Natural killer cell treated with Interleukin-12 subunit alpha and Interleukin-12 subunit beta and Interleukin-15 and Interleukin-18, amount 100 ng/mL, for 72 hours (primary cell): ENCODE measurements at regions not wholly inside any gene's neighbourhood (a gene's known extent, or its start where the extent isn't known, plus 50 kb on each side); places are given as distances from the start of the nearest gene placed in this dataset.

ENCODE experiments used
- ATAC-seq, 2 donors: fragments of 150-1000 bp; cut with Tn5 transposase in 1 of 2; sonication (Bioruptor Pico), chemical (Tn5 transposase) in 1 of 2; 2 replicates each; pipeline ENCODE4 v1.10.0; 2021
- DNase-seq: peaks from one replicate; pipeline ENCODE4 v3.0.0; 2022; ENCODE audit warnings: low spot score
- H3K27ac Mint-ChIP-seq, 2 donors: 1 replicate in 1 of 2; 2 replicates in 1 of 2; pipeline ENCODE4 v1.8.0; 2022; ENCODE audit warnings: mixed read lengths in 2 of 2, mild to moderate bottlenecking in 1 of 2, moderate library complexity in 1 of 2
- H3K27me3 Mint-ChIP-seq, 2 donors: 1 replicate in 1 of 2; 2 replicates in 1 of 2; pipeline ENCODE4 v1.8.0; 2022; ENCODE audit warnings: mixed read lengths in 2 of 2
- H3K36me3 Mint-ChIP-seq: one replicate; pipeline ENCODE4 v1.8.0; 2022; ENCODE audit warnings: mixed read lengths
- H3K4me1 Mint-ChIP-seq, 2 donors: 1 replicate in 1 of 2; 2 replicates in 1 of 2; pipeline ENCODE4 v1.8.0; 2022; ENCODE audit warnings: low read depth in 2 of 2, mixed read lengths in 2 of 2, mild to moderate bottlenecking in 1 of 2
- H3K4me3 Mint-ChIP-seq: one replicate; pipeline ENCODE4 v1.8.0; 2022; ENCODE audit warnings: mixed read lengths
- H3K9me3 Mint-ChIP-seq: 2 replicates; pipeline ENCODE4 v1.8.0; 2022; ENCODE audit warnings: mixed read lengths

DNA sequence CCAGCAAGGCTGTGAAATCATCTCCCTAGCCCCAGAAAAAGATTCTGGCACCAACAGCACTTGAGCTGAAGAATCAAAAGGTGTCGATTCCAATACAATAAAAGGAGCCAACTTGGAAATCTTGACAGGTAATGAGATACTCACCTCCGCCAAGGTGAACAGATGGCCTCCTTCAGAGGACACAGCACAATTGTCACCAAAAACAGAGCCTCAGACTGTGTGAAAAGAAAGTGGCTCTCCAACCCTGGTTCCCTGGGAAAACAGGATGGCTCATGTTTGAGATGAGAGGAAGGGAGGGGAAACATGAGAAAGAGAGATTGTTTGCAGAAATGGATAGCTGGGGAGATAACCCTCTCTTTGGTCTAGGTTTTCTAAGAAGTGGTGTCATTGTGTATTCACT lies 168.9 kb downstream of the HS3ST1 start:
- ATAC-seq (no peak), DNase-seq (no peak)
- H3K27me3 Mint-ChIP-seq = no peaks in the 10 kb centered on the region
- no peaks in the 10 kb centered on the region for H3K9me3 Mint-ChIP-seq
- H3K36me3 Mint-ChIP-seq = no peaks in the 10 kb centered on the region
- no peak overlapping the region for H3K4me3 Mint-ChIP-seq
- H3K4me1 Mint-ChIP-seq = no peaks in the 10 kb centered on the region
- H3K27ac Mint-ChIP-seq = no peak overlapping the region

DNA sequence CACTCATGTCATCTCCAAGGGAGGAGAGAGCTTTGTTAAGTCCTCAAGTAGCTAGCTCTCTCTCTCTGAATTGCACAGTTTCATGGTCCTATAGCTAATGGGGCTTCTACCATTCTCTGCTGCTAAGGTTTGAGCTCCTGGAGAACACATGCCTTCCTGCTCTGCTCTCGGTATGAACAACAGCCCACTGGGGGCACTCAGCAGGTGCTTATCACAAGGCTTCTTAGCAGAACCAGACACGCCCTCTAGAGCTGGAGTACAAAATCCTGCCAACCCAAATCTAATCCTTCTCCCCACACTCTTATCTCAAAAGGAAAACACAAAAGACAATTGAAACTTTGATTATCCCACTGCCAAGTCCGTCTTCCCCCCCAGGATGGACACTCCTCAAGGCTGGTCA lies 176.5 kb downstream of the HS3ST1 start:
- no peak overlapping the region for H3K4me3 Mint-ChIP-seq
- peaks cover 0 to 2% of the 10 kb centered on the region in 2 donors for H3K27me3 Mint-ChIP-seq

DNA sequence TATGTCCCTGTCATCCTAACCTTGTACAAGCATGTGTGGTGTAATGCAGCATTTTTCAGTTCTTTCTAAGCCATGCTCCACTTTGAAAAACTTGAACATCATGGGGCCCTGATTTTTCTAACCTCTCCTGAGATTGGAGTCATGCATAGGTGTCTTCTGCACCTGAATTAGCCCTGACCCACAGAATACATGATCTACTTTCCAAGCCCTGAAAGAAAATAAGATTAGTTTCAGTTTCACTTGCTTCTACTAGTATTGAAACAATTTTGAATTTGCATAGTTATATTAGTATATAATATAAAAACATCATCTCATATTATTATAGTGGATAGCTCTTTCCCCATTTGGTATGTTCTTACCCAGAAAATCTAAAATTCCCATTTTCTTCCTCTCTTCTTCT lies 178.2 kb downstream of the HS3ST1 start:
- no peak overlapping the region for H3K4me3 Mint-ChIP-seq
- peaks cover 0 to 2% of the 10 kb centered on the region in 2 donors for H3K27me3 Mint-ChIP-seq
- ATAC-seq = no peak
- peaks cover 0 to 4% of the 10 kb centered on the region in 2 donors for H3K4me1 Mint-ChIP-seq
- peaks cover 7% of the 10 kb centered on the region for H3K9me3 Mint-ChIP-seq
- DNase-seq = no peak
- H3K36me3 Mint-ChIP-seq = no peaks in the 10 kb centered on the region
- no peak overlapping the region for H3K27ac Mint-ChIP-seq

More for the DNA sequence above, 176.5 kb downstream of the HS3ST1 start:
- DNase-seq = no peak
- Mint-ChIP-seq H3K27ac (no peak overlapping the region), H3K4me1 (peaks cover 0 to 4% of the 10 kb centered on the region in 2 donors), H3K9me3 (peaks cover 7% of the 10 kb centered on the region), H3K36me3 (no peaks in the 10 kb centered on the region)
- ATAC-seq = no peak

DNA sequence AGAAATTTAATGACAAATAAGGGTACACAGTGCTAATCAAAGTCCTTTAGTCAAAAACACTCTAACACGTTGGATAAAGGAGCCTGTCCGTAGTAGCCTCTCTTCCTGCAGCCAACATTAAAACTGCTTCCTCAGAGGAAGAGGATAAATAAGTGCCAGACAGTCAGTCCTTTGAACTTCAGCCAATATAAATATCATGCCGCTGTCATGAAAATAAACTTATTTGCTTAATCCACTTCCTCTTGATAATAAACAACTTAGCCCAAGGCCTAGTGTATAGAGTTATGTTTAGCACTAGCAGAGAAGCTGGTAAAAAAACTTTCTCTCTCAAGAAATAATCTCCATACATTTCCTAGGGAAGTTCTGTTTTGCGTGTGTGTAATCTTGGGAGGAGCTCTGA lies 196.7 kb downstream of the HS3ST1 start:
- H3K27me3 Mint-ChIP-seq = no peaks in the 10 kb centered on the region
- no peak for ATAC-seq
- no peak overlapping the region for H3K27ac Mint-ChIP-seq
- no peak for DNase-seq
- H3K4me1 Mint-ChIP-seq = no peaks in the 10 kb centered on the region
- no peaks in the 10 kb centered on the region for H3K36me3 Mint-ChIP-seq
- H3K9me3 Mint-ChIP-seq = peaks cover 3% of the 10 kb centered on the region
- H3K4me3 Mint-ChIP-seq = no peak overlapping the region

- H3K36me3 Mint-ChIP-seq = no peaks in the 10 kb centered on the region
- H3K27me3 Mint-ChIP-seq = no peaks in the 10 kb centered on the region
- H3K27ac Mint-ChIP-seq = no peak overlapping the region
- H3K4me1 Mint-ChIP-seq = no peaks in the 10 kb centered on the region
- H3K9me3 Mint-ChIP-seq = peaks cover 3% of the 10 kb centered on the region
- ATAC-seq (no peak), DNase-seq (no peak)
- H3K4me3 Mint-ChIP-seq = no peak overlapping the region
These were observed 197.8 kb downstream of the HS3ST1 start for GRCh38 chr4:11230866-11231265.

DNA sequence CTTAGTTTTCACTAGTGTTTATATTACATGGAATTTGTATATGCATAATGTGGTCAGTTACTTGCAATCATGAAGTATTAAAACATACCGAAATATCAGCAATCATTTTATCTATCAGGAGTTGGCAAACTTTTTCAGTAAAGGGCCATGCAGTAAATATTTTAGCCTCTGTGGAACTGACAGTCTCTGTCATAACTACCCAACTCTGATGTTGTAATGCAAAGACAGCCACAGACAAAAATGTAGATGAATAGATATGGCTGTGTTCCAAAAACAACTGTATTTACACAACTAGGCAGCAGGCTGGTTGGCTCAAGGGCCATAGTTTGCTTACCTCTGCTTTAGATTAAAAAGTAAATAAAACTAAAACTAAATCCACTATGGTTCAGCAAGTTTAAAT lies 200.2 kb downstream of the HS3ST1 start:
- no peak for ATAC-seq
- Mint-ChIP-seq H3K27ac (no peak overlapping the region), H3K9me3 (peaks cover 7% of the 10 kb centered on the region)

GRCh38 chr4:11223311-11223710 lies 205.4 kb downstream of the HS3ST1 start:
- no peak overlapping the region for H3K4me3 Mint-ChIP-seq

More for the DNA sequence above, 200.2 kb downstream of the HS3ST1 start:
- no peak for DNase-seq
- Mint-ChIP-seq H3K27me3 (no peaks in the 10 kb centered on the region), H3K4me3 (no peak overlapping the region), H3K36me3 (no peaks in the 10 kb centered on the region), H3K4me1 (no peaks in the 10 kb centered on the region)

GRCh38 chr4:11218692-11219091 lies 210.0 kb downstream of the HS3ST1 start:
- H3K27ac Mint-ChIP-seq = no peak overlapping the region
- no peaks in the 10 kb centered on the region for H3K4me1 Mint-ChIP-seq
- H3K36me3 Mint-ChIP-seq = no peaks in the 10 kb centered on the region
- no peak for ATAC-seq
- H3K27me3 Mint-ChIP-seq = no peaks in the 10 kb centered on the region
- H3K4me3 Mint-ChIP-seq = no peak overlapping the region
- no peak for DNase-seq
- H3K9me3 Mint-ChIP-seq = no peaks in the 10 kb centered on the region

More at GRCh38 chr4:11223311-11223710, 205.4 kb downstream of the HS3ST1 start:
- Mint-ChIP-seq H3K4me1 (no peaks in the 10 kb centered on the region), H3K27ac (no peak overlapping the region), H3K27me3 (no peaks in the 10 kb centered on the region), H3K36me3 (no peaks in the 10 kb centered on the region), H3K9me3 (peaks cover 7% of the 10 kb centered on the region)
- ATAC-seq = no peak
- DNase-seq = no peak

- H3K9me3 Mint-ChIP-seq = no peaks in the 10 kb centered on the region
- H3K27me3 Mint-ChIP-seq = no peaks in the 10 kb centered on the region
- no peaks in the 10 kb centered on the region for H3K4me1 Mint-ChIP-seq
- no peak overlapping the region for H3K4me3 Mint-ChIP-seq
- no peaks in the 10 kb centered on the region for H3K36me3 Mint-ChIP-seq
- DNase-seq = no peak
- no peak for ATAC-seq
- no peak overlapping the region for H3K27ac Mint-ChIP-seq
These were observed 212.2 kb downstream of the HS3ST1 start for GRCh38 chr4:11216520-11216919.

DNA sequence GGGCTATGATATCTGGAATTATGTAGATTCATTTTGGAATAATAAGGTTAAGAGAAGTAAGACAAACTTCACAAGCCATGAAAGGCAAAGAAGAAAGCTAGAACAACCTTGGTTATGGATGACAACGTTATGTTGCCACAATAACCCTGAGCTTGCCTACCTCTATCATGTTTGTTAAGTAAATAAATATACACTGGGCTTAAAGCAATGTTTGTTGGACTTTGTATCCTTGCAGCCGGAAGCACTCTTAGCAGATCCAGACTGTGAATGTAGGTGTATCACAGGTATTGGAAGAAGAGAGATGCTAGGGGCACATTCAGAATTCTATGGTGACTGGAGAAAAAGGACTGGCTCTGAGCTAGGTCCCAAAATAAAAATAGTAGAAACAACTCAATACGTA lies 214.4 kb downstream of the HS3ST1 start:
- H3K27me3 Mint-ChIP-seq = no peaks in the 10 kb centered on the region
- no peaks in the 10 kb centered on the region for H3K4me1 Mint-ChIP-seq
- H3K36me3 Mint-ChIP-seq = no peaks in the 10 kb centered on the region
- no peak overlapping the region for H3K4me3 Mint-ChIP-seq
- no peak for ATAC-seq
- no peak for DNase-seq
- H3K27ac Mint-ChIP-seq = no peak overlapping the region
- H3K9me3 Mint-ChIP-seq = no peaks in the 10 kb centered on the region

DNA sequence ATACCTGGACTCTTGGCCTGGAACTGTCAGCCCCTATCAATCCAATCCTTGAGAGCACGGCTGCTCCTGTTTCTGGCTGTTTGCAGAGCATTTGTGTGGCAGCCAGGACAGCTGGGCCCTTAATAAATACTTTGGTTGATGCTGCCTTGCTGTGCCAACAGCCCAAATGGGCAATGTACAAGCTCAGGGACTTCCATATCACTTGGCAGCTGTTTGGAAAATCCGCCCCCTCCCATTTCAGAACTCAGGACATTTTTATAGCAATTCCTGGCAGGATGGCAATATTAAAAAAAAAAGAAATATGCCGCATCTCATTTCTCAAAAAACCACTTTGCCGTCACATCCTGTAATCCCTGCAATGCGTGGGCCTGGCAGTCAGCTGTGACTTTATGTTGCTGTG lies 218.9 kb downstream of the HS3ST1 start:
- no peak overlapping the region for H3K27ac Mint-ChIP-seq
- no peaks in the 10 kb centered on the region for H3K4me1 Mint-ChIP-seq
- H3K9me3 Mint-ChIP-seq = peaks cover 9% of the 10 kb centered on the region

DNA sequence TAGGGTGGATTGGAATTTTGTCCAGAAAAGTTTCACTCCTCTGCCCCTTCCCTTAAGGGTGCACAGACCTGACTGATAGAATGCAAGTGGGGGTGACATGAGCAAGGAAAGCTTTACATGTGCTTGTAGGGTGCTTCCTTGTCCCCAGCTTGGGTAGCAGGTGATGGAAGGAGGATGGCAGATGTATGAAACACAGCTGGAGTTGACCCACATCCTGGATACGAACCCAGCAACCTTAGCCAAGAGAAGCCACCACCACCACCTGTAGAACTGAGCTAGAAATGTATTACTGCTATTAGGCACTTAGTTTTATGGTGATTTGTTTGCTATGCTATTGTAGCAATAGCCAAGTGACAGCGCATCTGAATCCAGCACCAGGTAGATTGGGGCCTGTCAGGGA lies 227.4 kb downstream of the HS3ST1 start:
- Mint-ChIP-seq H3K27me3 (no peaks in the 10 kb centered on the region), H3K27ac (no peak overlapping the region)
- no peak for ATAC-seq

More for the DNA sequence above, 218.9 kb downstream of the HS3ST1 start:
- Mint-ChIP-seq H3K27me3 (peaks cover 0 to 4% of the 10 kb centered on the region in 2 donors), H3K4me3 (no peak overlapping the region), H3K36me3 (peaks cover 6% of the 10 kb centered on the region)
- no peak for ATAC-seq
- no peak for DNase-seq

GRCh38 chr4:11198516-11199305 lies 230.0 kb downstream of the HS3ST1 start:
- no peaks in the 10 kb centered on the region for H3K4me1 Mint-ChIP-seq
- no peaks in the 10 kb centered on the region for H3K36me3 Mint-ChIP-seq
- peaks cover 2% of the 10 kb centered on the region for H3K9me3 Mint-ChIP-seq
- H3K27me3 Mint-ChIP-seq = no peaks in the 10 kb centered on the region
- no peak overlapping the region for H3K27ac Mint-ChIP-seq
- H3K4me3 Mint-ChIP-seq = no peak overlapping the region
- ATAC-seq (no peak), DNase-seq (no peak)

More for the DNA sequence above, 227.4 kb downstream of the HS3ST1 start:
- Mint-ChIP-seq H3K4me1 (no peaks in the 10 kb centered on the region), H3K4me3 (no peak overlapping the region), H3K9me3 (peaks cover 4% of the 10 kb centered on the region), H3K36me3 (no peaks in the 10 kb centered on the region)
- no peak for DNase-seq

- no peak overlapping the region for H3K27ac Mint-ChIP-seq
- no peaks in the 10 kb centered on the region for H3K4me1 Mint-ChIP-seq
- H3K9me3 Mint-ChIP-seq = no peaks in the 10 kb centered on the region
- peaks cover 0 to 2% of the 10 kb centered on the region in 2 donors for H3K27me3 Mint-ChIP-seq
- DNase-seq = no peak
- H3K36me3 Mint-ChIP-seq = no peaks in the 10 kb centered on the region
- no peak overlapping the region for H3K4me3 Mint-ChIP-seq
- ATAC-seq = no peak
These were observed 230.9 kb downstream of the HS3ST1 start for GRCh38 chr4:11197631-11198341.
